ENCODE measurements at regions not wholly inside any gene's neighbourhood (a gene's known extent, or its start where the extent isn't known, plus 50 kb on each side); places are given as distances from the start of the nearest gene placed in this dataset.

DNA sequence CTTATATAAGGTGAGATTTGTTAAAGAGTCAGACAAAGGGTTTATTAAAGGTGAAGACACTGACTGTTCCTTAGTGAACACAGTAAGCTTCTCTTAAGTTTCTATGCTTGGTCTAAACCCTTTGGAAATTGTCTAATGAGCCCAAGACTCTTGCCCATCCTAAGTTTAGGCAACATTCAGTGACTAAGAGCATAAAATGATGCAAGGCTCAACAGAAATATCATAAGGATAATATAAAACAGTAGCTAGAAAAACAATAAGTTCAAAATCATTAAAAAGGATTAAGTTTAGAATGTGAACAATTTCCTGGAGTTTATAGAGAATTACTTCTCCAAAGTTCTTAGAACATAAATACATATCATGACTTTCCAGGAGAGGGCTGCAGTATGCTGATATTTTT, 108.9 kb upstream of the PDC start:
- no peaks in the 10 kb centered on the region for H3K9me3 ChIP-seq
- H3K27me3 ChIP-seq: no peaks in the 10 kb centered on the region
- peaks cover 0 to 1% (median 0%) of the 10 kb centered on the region in 12 donors for H3K4me1 ChIP-seq
- no peaks in the 10 kb centered on the region for H3K36me3 ChIP-seq
- TF ChIP-seq, protein P1, sequence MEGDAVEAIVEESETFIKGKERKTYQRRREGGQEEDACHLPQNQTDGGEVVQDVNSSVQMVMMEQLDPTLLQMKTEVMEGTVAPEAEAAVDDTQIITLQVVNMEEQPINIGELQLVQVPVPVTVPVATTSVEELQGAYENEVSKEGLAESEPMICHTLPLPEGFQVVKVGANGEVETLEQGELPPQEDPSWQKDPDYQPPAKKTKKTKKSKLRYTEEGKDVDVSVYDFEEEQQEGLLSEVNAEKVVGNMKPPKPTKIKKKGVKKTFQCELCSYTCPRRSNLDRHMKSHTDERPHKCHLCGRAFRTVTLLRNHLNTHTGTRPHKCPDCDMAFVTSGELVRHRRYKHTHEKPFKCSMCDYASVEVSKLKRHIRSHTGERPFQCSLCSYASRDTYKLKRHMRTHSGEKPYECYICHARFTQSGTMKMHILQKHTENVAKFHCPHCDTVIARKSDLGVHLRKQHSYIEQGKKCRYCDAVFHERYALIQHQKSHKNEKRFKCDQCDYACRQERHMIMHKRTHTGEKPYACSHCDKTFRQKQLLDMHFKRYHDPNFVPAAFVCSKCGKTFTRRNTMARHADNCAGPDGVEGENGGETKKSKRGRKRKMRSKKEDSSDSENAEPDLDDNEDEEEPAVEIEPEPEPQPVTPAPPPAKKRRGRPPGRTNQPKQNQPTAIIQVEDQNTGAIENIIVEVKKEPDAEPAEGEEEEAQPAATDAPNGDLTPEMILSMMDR (IDR thresholded peaks at IDR 0.05): no peak
- TF ChIP-seq POLR2A (IDR thresholded peaks at IDR 0.05): no peak
- intact Hi-C loops (cut with DNase I): no loop called here
- H3K27ac ChIP-seq: no peak overlapping the region
- H3K4me3 ChIP-seq: no peak overlapping the region
- DNase-seq: no peak
- ATAC-seq: no peak

DNA sequence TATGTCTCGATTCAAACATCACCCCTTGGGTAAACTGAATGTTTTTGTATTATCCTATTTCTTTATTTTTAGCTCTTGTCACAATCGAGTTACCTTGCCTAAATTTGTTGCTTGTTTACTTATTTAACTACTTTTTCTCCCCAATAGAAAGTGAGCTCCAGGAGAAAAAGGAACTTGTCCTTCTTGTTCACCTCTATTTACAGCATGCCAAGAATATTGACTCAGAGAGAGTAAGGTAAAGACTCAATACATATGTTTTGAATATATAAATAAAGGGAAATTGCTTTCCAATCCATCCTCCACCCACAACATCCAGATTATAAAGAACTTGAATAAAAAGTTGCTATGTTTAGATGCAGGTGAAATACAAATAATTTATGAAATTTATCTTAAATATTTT, 107.3 kb upstream of the PDC start:
- Histone ChIP-seq H3K4me3 (no peak overlapping the region), H3K27me3 (no peaks in the 10 kb centered on the region), H3K27ac (no peak overlapping the region), H3K36me3 (no peaks in the 10 kb centered on the region), H3K9me3 (no peaks in the 10 kb centered on the region), H3K4me1 (no peaks in the 10 kb centered on the region)
- DNase-seq: no peak
- 58 to 66% (median 62%) methylated on average over 2 of the region's 2 CpGs for WGBS, 4 donors
- TF ChIP-seq, protein P1 (IDR thresholded peaks at IDR 0.05): no peak
- no peak for TF ChIP-seq POLR2A (IDR thresholded peaks at IDR 0.05)
- ATAC-seq: no peak
- intact Hi-C loops (cut with DNase I): no loop called here

DNA sequence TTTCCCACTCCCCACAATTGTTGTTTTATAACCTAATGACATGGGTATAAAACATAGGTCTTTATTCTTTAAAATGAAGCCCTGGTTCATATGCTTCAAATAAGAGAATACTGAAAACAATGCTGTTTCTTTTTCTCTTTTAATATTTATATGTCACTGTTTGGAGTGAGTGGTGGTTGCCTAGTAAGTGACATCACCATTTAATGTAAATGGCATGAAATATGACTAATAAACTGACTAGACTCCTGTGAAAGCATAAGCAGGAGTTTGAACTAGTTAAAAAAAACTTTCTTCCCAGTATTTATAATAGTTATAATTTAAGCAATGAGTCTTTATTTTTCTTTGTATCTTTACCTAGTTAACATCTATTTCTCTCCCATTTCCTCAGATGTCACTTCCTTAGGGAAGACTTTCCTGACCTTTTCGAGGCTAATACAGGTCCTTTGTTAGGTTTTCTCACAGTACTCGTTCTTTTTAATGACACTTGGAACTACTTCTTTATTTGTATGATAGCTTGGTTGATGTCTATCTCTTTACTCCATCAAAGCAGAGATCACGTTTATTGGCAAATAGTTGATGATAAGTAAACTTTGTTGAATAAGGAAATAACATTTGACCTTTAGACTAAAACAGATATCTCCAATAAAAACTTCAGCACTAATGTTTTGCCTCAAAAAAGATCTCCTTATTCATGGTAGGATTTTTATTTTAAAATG, 105.4 kb upstream of the PDC start:
- TF ChIP-seq, protein P1 (IDR thresholded peaks at IDR 0.05): no peak
- TF ChIP-seq POLR2A (IDR thresholded peaks at IDR 0.05): no peak
- Histone ChIP-seq H3K4me3 (no peak overlapping the region), H3K4me1 (no peaks in the 10 kb centered on the region), H3K27me3 (no peaks in the 10 kb centered on the region), H3K36me3 (no peaks in the 10 kb centered on the region), H3K9me3 (no peaks in the 10 kb centered on the region), H3K27ac (no peak overlapping the region)
- no peak for ATAC-seq
- DNase-seq: no peak
- intact Hi-C loops (cut with DNase I): no loop called here
- 49 to 58% (median 50%) methylated on average over 3 of the region's 3 CpGs for WGBS, 4 donors

DNA sequence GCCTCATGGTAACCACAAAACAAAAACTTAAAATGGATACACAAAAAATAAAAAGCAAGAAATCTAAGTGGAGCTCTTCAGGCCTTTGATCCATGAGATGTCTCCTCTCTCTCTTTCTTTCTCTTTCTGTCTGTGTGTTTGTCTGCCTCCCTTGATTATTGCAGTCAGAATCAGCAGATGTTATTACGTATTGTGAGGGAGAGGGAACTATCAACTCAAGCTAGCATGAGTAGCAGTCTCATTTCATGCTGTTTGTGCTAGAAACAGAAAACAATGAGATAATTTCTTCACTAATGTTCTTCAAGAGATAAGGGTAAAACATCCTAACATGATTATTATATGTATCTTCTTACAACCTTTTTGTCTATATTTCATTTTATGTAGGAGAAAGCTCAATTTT, 103.7 kb upstream of the PDC start:
- 65 to 84% (median 75%) methylated on average over 1 of the region's 1 CpG for WGBS, 4 donors
- Histone ChIP-seq H3K4me3 (no peak overlapping the region), H3K27me3 (no peaks in the 10 kb centered on the region), H3K27ac (no peak overlapping the region), H3K9me3 (no peaks in the 10 kb centered on the region), H3K4me1 (no peaks in the 10 kb centered on the region), H3K36me3 (no peaks in the 10 kb centered on the region)
- intact Hi-C loops (cut with DNase I): no loop called here
- TF ChIP-seq, protein P1 (IDR thresholded peaks at IDR 0.05): no peak
- TF ChIP-seq POLR2A (IDR thresholded peaks at IDR 0.05): no peak
- ATAC-seq (no peak), DNase-seq (no peak)

All from heart left ventricle (tissue), 16 donors.